Ecto neural progenitor cell (in vitro differentiated cells): ENCODE measurements at regions not wholly inside any gene's neighbourhood (a gene's known extent, or its start where the extent isn't known, plus 50 kb on each side); places are given as distances from the start of the nearest gene placed in this dataset.

Source experiments
- DNase-seq: peaks from one replicate; pipeline ENCODE4 v3.0.0-alpha.2; 2018; ENCODE audit warnings: low spot score

DNA sequence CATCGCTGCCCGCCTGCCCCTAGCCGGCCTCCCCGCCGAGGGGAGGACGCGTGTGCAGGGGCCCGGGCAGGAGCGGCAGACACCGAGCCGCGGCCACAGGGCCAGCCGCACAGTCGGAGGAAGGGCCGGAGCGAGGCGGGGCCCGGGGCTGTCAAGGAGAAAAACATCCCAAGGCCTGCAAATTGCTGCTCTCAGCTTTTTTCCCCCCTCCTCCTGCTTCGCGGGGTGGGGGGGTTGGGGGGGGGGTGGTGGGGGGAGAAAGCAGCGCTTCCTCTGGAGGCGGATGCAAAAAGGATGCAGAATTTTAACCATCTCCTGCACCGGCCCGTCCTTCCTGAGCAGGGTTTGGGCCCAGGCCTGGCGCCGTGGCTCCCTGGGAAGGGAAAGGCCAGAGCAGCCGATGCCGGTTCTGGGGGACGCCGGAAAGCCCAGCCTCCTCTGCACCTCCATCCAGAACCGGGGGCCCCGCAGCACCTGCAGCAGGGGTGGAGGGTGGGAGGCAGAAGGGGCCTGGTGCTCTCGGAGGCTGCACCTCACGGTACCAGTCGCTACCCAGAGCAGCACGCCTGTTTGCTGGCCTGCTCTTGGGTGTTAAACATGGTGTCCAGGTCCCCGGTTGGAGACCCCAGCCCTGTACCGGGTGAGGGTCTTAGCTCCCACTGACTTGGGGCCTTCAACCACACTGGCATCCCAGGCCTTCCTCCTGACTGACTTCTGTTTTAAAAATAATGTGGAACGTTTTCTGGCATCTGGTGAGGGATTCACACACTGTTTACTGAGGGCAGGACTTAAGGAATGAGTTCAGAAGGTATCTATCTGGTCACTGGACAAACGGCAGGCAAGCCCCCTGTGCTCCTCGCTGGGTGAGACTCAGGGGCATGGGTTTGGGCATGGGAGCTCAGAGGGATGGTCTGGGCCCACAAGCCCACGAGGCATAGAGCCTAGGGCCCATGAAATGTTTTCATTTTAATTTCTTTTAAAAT lies 77.4 kb upstream of the WNT7B start:
- DNase-seq = no peak

DNA sequence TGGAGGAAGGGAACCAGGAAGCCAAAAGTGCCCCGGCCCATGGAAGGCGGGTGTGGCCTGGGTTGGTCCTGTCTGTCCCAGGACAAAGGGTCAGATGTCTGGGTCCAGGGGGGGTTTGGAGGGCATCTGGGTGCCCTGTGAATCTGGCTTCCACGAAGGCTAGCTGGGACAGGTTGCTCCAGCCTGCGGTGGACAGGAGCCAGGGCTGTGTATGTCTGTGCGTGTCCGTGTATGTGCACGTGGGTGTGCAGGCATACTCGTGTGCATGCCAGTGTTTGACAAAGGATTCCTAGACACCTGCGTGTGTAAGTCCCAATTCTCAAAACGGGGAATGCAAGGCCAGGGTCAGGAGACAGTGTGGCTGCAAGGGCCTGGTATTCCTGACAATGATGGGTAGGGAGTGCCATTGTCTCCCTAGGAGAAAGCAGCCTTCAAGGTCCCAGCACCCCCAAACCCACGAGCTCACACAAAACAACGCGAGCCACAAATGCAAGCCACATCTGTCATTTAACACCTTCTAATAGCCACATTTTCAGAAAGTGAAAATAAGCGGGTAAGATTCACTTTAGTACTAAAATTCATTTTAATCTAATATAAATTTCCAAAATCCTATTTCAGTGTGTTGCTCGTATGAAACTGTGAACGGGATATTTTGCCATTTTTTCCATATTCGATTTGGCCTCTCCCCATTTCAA lies 78.4 kb upstream of the WNT7B start:
- DNase-seq = no peak

GRCh38 chr22:46055911-46056545 lies 79.1 kb upstream of the WNT7B start:
- no peak for DNase-seq

GRCh38 chr22:46056546-46057245 lies 79.7 kb upstream of the WNT7B start:
- DNase-seq = no peak

DNA sequence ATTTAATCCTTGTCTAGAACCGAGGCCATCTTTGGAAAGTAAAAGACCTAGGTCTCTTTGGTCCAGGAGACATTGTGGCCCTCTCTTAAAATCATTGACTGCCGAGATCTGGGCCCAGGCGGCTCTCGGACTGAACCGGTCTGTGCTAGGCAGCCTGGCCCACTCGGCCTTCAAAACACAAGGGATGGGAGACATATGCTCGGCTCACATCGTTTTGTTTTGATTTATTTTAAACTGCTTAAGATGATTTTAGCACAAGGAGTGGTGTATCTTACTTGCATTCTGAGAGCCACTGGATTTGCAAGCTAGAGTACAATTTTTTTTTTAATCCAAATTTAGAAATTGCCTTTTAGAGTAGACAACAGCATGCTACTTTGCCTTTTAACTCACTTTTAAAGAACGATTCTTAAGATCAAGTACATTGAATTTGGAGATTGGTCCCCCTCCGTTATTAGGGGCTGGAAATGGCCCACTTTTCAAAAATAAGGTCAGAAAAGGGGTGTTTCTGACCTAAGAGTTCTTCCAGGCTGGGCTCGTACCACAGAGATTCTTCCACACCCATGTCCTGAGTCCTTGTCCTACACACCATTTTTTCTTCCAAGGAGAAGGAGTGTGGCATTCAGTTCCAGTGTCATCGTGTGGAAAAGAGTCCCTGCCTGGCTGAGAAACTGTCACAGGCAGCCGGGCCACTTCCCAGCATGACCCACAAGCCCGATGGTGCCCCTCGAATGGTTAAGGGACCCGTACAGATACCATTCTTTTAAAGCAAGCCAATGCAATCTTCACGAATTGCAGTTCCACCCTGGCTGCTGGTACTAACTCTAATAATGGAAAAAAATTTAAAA lies 80.5 kb upstream of the WNT7B start:
- no peak for DNase-seq

- DNase-seq = no peak
Observed at GRCh38 chr22:46058091-46058420, 81.1 kb upstream of the WNT7B start.

GRCh38 chr22:46058591-46059519 lies 81.9 kb upstream of the WNT7B start:
- no peak for DNase-seq

DNA sequence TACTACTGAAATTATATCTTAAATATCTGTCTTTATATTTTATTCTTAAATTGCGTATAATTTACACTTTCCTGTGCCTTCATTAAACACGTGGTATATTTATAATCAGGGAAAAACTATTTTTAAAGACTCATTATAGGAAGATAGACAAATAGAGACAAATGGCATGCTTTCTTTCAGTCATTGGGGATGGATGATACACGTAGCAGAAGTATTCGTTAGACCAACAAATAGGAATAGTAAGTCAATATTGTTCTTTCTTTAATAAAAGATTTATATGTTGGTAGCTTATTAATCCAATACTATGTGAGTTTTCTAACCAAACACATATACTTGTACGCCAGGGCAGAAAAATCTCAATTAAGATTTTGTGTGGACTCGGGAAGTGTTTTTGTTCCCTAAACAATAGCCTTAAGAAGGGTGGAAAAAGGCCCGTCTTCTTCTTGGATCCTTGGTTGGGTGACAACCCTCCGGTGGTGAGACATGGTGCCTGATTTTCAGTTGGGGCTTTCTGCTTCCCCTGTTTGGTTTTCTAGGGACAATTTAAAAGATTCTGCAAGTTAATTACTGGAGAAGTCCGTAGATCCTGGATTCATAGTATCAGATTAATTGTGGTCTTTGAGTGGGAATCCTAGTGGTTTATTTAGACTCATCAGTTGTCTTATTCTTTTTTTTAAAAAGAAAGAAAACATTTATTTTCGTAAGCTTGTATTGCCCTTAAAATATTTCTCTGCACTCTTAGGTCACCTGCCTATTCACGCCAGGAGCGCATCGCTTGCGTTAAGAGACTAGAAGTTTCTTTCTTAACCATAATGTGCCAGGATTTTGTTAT lies 83.5 kb upstream of the WNT7B start:
- DNase-seq = no peak

DNA sequence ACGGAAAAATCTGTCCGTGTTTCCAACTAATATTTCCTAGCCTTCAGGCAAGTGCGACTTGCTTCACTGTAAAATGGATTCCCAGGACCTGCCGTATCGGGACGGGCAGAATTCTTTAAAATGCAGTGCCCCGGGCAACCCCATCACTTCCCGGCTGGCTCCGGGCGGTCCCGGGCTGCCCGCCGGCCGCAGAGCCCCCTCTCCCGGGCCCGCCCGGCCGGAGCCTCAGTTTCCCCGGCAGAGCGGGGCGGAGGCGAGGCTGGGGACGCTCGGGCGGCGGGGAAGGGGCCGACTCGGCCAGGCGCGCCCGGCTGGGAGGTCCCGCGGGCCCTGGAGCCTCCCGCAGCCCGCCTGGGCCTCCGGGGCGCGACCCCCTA lies 84.2 kb upstream of the WNT7B start:
- DNase-seq = no peak

- peak; percentile 93 for DNase-seq
Observed at GRCh38 chr22:46061501-46062231, 84.7 kb upstream of the WNT7B start.

- no peak for DNase-seq
Observed at GRCh38 chr22:46062232-46062615, 85.3 kb upstream of the WNT7B start.

DNA sequence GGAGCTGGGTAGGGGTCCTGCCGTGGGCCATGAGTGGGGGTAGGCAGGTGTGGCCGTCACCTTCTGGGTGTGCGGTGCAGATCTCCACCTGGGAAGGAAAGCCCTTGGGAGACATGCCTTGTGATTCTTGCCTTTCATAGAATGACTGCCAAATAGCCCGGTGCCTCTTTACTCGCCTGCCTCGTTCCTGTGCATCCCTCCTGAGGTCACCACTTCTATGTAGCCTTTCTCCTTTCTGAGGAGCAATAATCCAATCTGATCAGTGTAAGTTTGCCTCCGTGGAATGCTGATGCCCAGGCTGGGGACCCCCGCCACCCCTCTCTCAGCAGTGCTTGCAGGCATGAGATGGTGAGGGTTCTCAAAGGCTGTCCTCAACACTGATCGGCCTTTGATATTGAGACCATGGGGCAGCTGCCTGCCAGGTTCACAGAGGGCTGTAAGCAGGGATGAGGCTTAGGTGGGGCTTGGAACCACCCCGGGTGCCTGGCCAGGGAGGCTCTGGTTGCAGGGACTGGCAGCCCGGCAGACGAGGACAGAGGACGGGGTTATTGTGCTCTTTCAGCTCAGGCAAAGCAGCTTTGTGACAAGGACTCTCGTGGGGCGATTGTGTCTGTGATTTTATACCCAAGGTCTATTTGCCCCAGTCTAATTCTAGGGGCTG lies 86.1 kb upstream of the WNT7B start:
- DNase-seq = no peak

- no peak for DNase-seq
Observed at GRCh38 chr22:46063846-46064227, 86.5 kb upstream of the PPARA start.

DNA sequence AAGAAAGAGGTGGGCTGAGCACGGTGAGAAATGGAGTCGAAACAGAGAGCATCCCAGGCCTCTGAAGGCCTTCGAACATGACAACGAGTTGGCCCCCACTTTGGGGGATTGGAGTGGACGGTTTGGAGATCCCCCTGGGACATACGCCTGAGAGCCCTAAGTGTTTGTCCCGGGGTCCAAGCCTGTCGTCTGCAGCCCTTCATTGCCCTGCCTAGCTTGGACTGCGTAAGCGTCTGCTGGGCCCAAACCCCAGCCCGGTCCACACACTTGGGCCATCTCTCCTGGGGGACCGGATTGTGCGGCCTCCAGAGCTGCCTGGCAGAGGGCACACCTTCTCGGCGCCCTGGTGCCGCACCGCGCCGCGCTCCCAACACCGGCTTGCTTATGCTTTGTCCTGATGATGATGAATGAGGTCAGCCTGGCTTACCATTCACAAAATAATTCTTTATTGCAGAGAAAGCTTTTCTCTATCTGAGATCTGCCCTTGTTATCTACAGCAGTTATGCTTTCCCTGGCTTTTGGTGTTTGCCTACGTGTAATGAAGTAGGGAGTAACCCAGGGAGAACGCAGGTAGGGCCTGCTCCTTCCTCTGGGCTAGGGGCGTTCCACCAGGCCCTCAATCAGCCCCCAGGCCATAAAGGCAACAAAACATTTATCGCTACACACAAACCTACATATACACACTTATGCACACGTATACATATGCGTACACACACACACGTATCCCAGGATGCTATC lies 85.9 kb upstream of the PPARA start:
- DNase-seq = no peak

GRCh38 chr22:46064966-46065666 lies 85.2 kb upstream of the PPARA start:
- DNase-seq = no peak

DNA sequence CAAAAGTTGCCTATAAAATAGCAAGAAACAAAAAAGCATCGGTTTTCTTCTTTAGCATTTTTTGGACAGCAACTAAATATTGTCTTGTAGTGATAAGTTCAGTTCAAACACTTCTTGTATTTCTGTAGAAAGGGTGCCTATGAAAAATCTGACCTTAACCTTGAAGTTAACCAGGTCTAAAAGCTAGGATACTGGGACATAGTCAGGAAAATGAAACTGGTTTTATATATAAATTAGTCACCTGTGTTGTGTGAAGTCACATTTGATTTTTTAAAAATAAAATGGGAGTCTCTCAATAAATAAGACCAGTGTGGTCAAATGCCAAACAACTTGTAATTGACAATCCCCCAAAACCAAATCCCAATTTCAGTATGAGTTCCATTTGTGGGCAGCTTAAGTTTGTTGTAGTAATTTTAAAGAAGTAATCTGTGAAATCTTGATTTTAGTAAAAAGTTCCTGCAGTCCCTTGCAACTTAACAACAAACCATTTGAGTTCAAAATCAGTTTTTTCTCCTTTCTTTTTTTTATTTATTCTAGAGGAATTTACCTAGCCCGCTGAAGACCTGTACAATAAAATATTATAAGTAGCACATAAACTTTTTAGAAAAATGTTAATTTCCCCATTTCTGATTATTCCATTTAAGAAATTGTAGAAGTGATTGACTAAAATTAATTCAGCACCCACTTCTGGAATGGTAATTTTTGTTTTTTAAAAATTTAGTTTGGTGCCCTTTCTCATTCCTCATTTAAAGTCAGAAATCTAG lies 84.5 kb upstream of the PPARA start:
- DNase-seq = no peak
